ENCODE measurements at regions not wholly inside any gene's neighbourhood (a gene's known extent, or its start where the extent isn't known, plus 50 kb on each side); places are given as distances from the start of the nearest gene placed in this dataset.

GRCh38 chr14:55901291-55901690 is 216.9 kb upstream of the PELI2 start:
- H3K27me3 Mint-ChIP-seq (ENCODE audit: insufficient read depth): no peaks in the 10 kb centered on the region
- Histone ChIP-seq H3K9ac (ENCODE audit: extremely low read depth, low read length, poor library complexity, severe bottlenecking) (no peak overlapping the region), H3K27me3 (ENCODE audit: control insufficient read depth, insufficient read depth, low read length, poor library complexity, severe bottlenecking) (no peaks in the 10 kb centered on the region), H3K9me3 (ENCODE audit: control insufficient read depth, low read length) (no peaks in the 10 kb centered on the region), H3K4me3 (ENCODE audit: low read length) (no peak overlapping the region), H3K4me1 (ENCODE audit: control insufficient read depth, insufficient read depth, low read length) (no peaks in the 10 kb centered on the region), H3K36me3 (ENCODE audit: control insufficient read depth, insufficient read depth, low read length) (no peaks in the 10 kb centered on the region), H3K27ac (ENCODE audit: low read depth, low read length) (no peak overlapping the region)
- H3K4me3 Mint-ChIP-seq: no peak overlapping the region
- no peaks in the 10 kb centered on the region for H3K36me3 Mint-ChIP-seq (ENCODE audit: low read depth)
- H3K4me1 Mint-ChIP-seq: no peaks in the 10 kb centered on the region
- TF ChIP-seq CTCF (conservative IDR thresholded peaks at IDR 0.05): no peak
- no peak overlapping the region for H3K27ac Mint-ChIP-seq
- no peak for DNase-seq
- 86 to 91% methylated on average over 5 of the region's 5 CpGs for WGBS, 2 experiments (ENCODE audit: insufficient coverage in 1 of 2, insufficient read length in 1 of 2)
- no peaks in the 10 kb centered on the region for H3K9me3 Mint-ChIP-seq

DNA sequence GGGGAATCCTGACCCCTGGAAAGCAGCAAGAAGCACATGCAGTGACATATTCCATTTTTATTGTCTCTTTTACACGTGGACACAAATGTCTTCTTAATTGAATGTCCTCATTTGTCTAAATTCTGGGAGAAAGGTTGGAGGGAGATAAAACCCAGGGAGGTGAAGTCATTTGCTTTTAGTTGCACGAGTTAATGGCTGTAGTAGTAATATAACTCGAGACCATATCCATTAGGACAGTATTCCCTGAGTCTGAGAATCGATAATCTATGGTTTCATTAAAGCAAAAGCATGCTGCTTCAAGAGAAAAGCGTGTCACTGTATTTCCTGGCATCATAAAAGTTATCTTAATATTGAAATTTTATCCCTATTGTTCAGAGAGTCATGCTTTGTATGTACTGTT is 216.0 kb upstream of the PELI2 start:
- DNase-seq: no peak
- no peaks in the 10 kb centered on the region for H3K36me3 ChIP-seq (ENCODE audit: control insufficient read depth, insufficient read depth, low read length)
- H3K4me1 Mint-ChIP-seq: no peaks in the 10 kb centered on the region
- H3K4me3 ChIP-seq (ENCODE audit: low read length): no peak overlapping the region
- TF ChIP-seq CTCF (conservative IDR thresholded peaks at IDR 0.05): no peak
- no peaks in the 10 kb centered on the region for H3K9me3 Mint-ChIP-seq
- no peaks in the 10 kb centered on the region for H3K36me3 Mint-ChIP-seq (ENCODE audit: low read depth)
- H3K4me1 ChIP-seq (ENCODE audit: control insufficient read depth, insufficient read depth, low read length): no peaks in the 10 kb centered on the region
- no peak overlapping the region for H3K9ac ChIP-seq (ENCODE audit: extremely low read depth, low read length, poor library complexity, severe bottlenecking)
- H3K9me3 ChIP-seq (ENCODE audit: control insufficient read depth, low read length): no peaks in the 10 kb centered on the region
- WGBS, 2 experiments (ENCODE audit: insufficient coverage in 1 of 2, insufficient read length in 1 of 2): 72 to 98% methylated on average over 4 to 5 of the region's 5 CpGs
- H3K27ac Mint-ChIP-seq: no peak overlapping the region
- H3K27ac ChIP-seq (ENCODE audit: low read depth, low read length): no peak overlapping the region
- no peaks in the 10 kb centered on the region for H3K27me3 ChIP-seq (ENCODE audit: control insufficient read depth, insufficient read depth, low read length, poor library complexity, severe bottlenecking)
- H3K4me3 Mint-ChIP-seq: no peak overlapping the region
- no peaks in the 10 kb centered on the region for H3K27me3 Mint-ChIP-seq (ENCODE audit: insufficient read depth)

- Histone ChIP-seq H3K9me3 (ENCODE audit: control insufficient read depth, low read length) (no peaks in the 10 kb centered on the region), H3K27ac (ENCODE audit: low read depth, low read length) (no peak overlapping the region), H3K27me3 (ENCODE audit: control insufficient read depth, insufficient read depth, low read length, poor library complexity, severe bottlenecking) (no peaks in the 10 kb centered on the region), H3K4me3 (ENCODE audit: low read length) (no peak overlapping the region), H3K36me3 (ENCODE audit: control insufficient read depth, insufficient read depth, low read length) (no peaks in the 10 kb centered on the region), H3K4me1 (ENCODE audit: control insufficient read depth, insufficient read depth, low read length) (no peaks in the 10 kb centered on the region), H3K9ac (ENCODE audit: extremely low read depth, low read length, poor library complexity, severe bottlenecking) (no peak overlapping the region)
- H3K9me3 Mint-ChIP-seq: no peaks in the 10 kb centered on the region
- no peak for DNase-seq
- no peaks in the 10 kb centered on the region for H3K36me3 Mint-ChIP-seq (ENCODE audit: low read depth)
- TF ChIP-seq CTCF (conservative IDR thresholded peaks at IDR 0.05): no peak
- WGBS, 2 experiments (ENCODE audit: insufficient coverage in 1 of 2, insufficient read length in 1 of 2): 88 to 96% methylated on average over 5 of the region's 5 CpGs
- H3K27ac Mint-ChIP-seq: no peak overlapping the region
- H3K27me3 Mint-ChIP-seq (ENCODE audit: insufficient read depth): no peaks in the 10 kb centered on the region
- no peaks in the 10 kb centered on the region for H3K4me1 Mint-ChIP-seq
- H3K4me3 Mint-ChIP-seq: no peak overlapping the region
These were observed 214.1 kb upstream of the PELI2 start for GRCh38 chr14:55904086-55904485.
